Caco-2 (cell line): ENCODE measurements at regions not wholly inside any gene's neighbourhood (a gene's known extent, or its start where the extent isn't known, plus 50 kb on each side); places are given as distances from the start of the nearest gene placed in this dataset.

Experiments
- BruUV-seq: library from RNA; stranded (reverse); fragments of 400-500 nt; replicated peaks from 2 replicates; lab custom pipeline; 2021; lab: Mats Ljungman, UMichigan
- CTCF ChIA-PET: fragments of 300-600 bp; sonication (Branson Sonifier 250); formaldehyde crosslinking; loops from one replicate; lab custom pipeline; 2022; ENCODE audit warnings: antibody characterized with exemption; lab: Charles Lee
- POLR2A ChIA-PET: fragments of 300-600 bp; sonication (Branson Sonifier 250); formaldehyde crosslinking; loops from one replicate; lab custom pipeline; 2022; ENCODE audit warnings: antibody characterized with exemption; lab: Charles Lee
- DNase-seq, 2 experiments: peaks; one replicate each; pipeline versions ENCODE4 v3.0.0 to v3.0.0-alpha.2; 2020 to 2022
- H3K27me3 ChIP-seq: replicated peaks from 2 replicates; pipeline ENCODE4 v1.6.0; 2011; ENCODE audit warnings: low read length; ENCODE audit not compliant: control insufficient read depth, insufficient read depth
- H3K36me3 ChIP-seq: 2 replicates; pipeline ENCODE4 v1.5.1; 2011; ENCODE audit warnings: low read length; ENCODE audit not compliant: control insufficient read depth, insufficient read depth
- H3K4me1 ChIP-seq: fragments of 250-450 bp; sonication (Bioruptor Pico); 2 replicates; pipeline ENCODE4 v1.5.1; 2020; ENCODE audit warnings: mild to moderate bottlenecking
- H3K4me3 ChIP-seq: 2 replicates; pipeline ENCODE4 v1.5.1; 2011; ENCODE audit warnings: low read depth, mild to moderate bottlenecking, control low read depth, low read length
- H3K9me3 ChIP-seq: fragments of 250-450 bp; sonication (Bioruptor Pico); 2 replicates; pipeline ENCODE4 v1.5.1; 2020; ENCODE audit warnings: mild to moderate bottlenecking, moderate library complexity
- H3K27ac Mint-ChIP-seq: one replicate; pipeline ENCODE4 v1.8.0; 2022; ENCODE audit warnings: mixed read lengths; ENCODE audit not compliant: unreplicated experiment
- H3K27me3 Mint-ChIP-seq: one replicate; pipeline ENCODE4 v1.8.0; 2022; ENCODE audit warnings: mixed read lengths; ENCODE audit not compliant: insufficient read depth, unreplicated experiment
- H3K36me3 Mint-ChIP-seq: one replicate; pipeline ENCODE4 v1.8.0; 2022; ENCODE audit warnings: mild to moderate bottlenecking, mixed read lengths; ENCODE audit not compliant: insufficient read depth, unreplicated experiment
- H3K4me1 Mint-ChIP-seq: one replicate; pipeline ENCODE4 v1.8.0; 2022; ENCODE audit warnings: low read depth, mixed read lengths; ENCODE audit not compliant: unreplicated experiment
- H3K4me3 Mint-ChIP-seq: one replicate; pipeline ENCODE4 v1.8.0; 2022; ENCODE audit warnings: mild to moderate bottlenecking, moderate library complexity, mixed read lengths; ENCODE audit not compliant: unreplicated experiment
- H3K9me3 Mint-ChIP-seq: one replicate; pipeline ENCODE4 v1.8.0; 2022; ENCODE audit warnings: mixed read lengths; ENCODE audit not compliant: unreplicated experiment
- intact Hi-C: fragments of 100-400 bp; cut with micrococcal nuclease; formaldehyde crosslinking; loops from one replicate; pipeline ENCODE4 v1.10.0; 2022; ENCODE audit not compliant: unreplicated experiment
- TF ChIP-seq, protein P1 (sequence below), 2 experiments: fragments of 200-600 bp in 1 of 2; IDR thresholded peaks; 1 replicate in 1 of 2; 2 replicates in 1 of 2; pipeline versions ENCODE4 v1.5.1 to v1.8.0; 2011 to 2022; ENCODE audit warnings: antibody characterized with exemption in 1 of 2, control low read depth in 1 of 2, inconsistent platforms in 1 of 2, low read depth in 1 of 2, low read length in 1 of 2, mild to moderate bottlenecking in 1 of 2, moderate library complexity in 1 of 2; ENCODE audit not compliant: insufficient read depth in 1 of 2, severe bottlenecking in 1 of 2, unreplicated experiment in 1 of 2

DNA sequence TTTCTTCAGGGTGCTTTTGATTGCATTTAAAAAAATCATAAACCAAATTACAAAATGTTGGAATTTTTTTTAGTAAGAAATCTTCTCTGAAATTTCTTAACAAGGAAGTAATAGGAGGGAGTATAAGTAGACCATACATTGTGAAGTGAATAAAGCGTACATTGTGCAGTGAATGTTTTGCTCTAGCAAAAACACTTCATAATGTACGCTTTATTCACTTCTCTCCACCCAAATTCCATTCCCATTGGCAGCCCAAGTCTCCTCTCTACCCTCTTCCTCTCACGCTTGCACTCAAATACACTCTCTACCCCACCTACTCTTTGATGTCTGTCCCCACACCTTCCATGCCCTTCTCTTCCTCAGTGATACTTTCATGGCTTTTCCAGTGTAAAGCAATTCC lies 241.0 kb downstream of the PPP1R3A start:
- Mint-ChIP-seq H3K9me3 (no peaks in the 10 kb centered on the region), H3K4me1 (no peaks in the 10 kb centered on the region), H3K36me3 (no peaks in the 10 kb centered on the region), H3K4me3 (no peak overlapping the region), H3K27me3 (no peaks in the 10 kb centered on the region), H3K27ac (no peak overlapping the region)
- TF ChIP-seq, protein P1, sequence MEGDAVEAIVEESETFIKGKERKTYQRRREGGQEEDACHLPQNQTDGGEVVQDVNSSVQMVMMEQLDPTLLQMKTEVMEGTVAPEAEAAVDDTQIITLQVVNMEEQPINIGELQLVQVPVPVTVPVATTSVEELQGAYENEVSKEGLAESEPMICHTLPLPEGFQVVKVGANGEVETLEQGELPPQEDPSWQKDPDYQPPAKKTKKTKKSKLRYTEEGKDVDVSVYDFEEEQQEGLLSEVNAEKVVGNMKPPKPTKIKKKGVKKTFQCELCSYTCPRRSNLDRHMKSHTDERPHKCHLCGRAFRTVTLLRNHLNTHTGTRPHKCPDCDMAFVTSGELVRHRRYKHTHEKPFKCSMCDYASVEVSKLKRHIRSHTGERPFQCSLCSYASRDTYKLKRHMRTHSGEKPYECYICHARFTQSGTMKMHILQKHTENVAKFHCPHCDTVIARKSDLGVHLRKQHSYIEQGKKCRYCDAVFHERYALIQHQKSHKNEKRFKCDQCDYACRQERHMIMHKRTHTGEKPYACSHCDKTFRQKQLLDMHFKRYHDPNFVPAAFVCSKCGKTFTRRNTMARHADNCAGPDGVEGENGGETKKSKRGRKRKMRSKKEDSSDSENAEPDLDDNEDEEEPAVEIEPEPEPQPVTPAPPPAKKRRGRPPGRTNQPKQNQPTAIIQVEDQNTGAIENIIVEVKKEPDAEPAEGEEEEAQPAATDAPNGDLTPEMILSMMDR (IDR thresholded peaks at IDR 0.05; ENCODE audit: insufficient read depth in 1 of 2, low read depth in 1 of 2, low read length in 1 of 2, severe bottlenecking in 1 of 2, unreplicated experiment in 1 of 2), result no peak
- no peaks in the 10 kb centered on the region for H3K27me3 ChIP-seq
- CTCF ChIA-PET, result no interaction called here
- H3K4me1 ChIP-seq, result no peaks in the 10 kb centered on the region
- BruUV-seq, result no TSS peak
- no peaks in the 10 kb centered on the region for H3K36me3 ChIP-seq
- H3K9me3 ChIP-seq, result no peaks in the 10 kb centered on the region
- no peak overlapping the region for H3K4me3 ChIP-seq
- POLR2A ChIA-PET, result no interaction called here
- intact Hi-C loops, result no loop called here
- no peak for DNase-seq

GRCh38 chr7:113664867-113665266 lies 253.9 kb downstream of the PPP1R3A start:
- H3K27me3 ChIP-seq, result no peaks in the 10 kb centered on the region
- H3K36me3 ChIP-seq, result no peaks in the 10 kb centered on the region
- H3K9me3 ChIP-seq, result no peaks in the 10 kb centered on the region
- Mint-ChIP-seq H3K4me1 (no peaks in the 10 kb centered on the region), H3K9me3 (peaks cover 14% of the 10 kb centered on the region), H3K27me3 (no peaks in the 10 kb centered on the region), H3K27ac (no peak overlapping the region), H3K4me3 (no peak overlapping the region), H3K36me3 (no peaks in the 10 kb centered on the region)
- no peak for DNase-seq
- no TSS peak for BruUV-seq
- ChIA-PET CTCF (no interaction called here), POLR2A (no interaction called here)
- no peak overlapping the region for H3K4me3 ChIP-seq
- no peaks in the 10 kb centered on the region for H3K4me1 ChIP-seq
- intact Hi-C loops, result no loop called here
- TF ChIP-seq, protein P1 (IDR thresholded peaks at IDR 0.05; ENCODE audit: insufficient read depth in 1 of 2, low read depth in 1 of 2, low read length in 1 of 2, severe bottlenecking in 1 of 2, unreplicated experiment in 1 of 2), result no peak

DNA sequence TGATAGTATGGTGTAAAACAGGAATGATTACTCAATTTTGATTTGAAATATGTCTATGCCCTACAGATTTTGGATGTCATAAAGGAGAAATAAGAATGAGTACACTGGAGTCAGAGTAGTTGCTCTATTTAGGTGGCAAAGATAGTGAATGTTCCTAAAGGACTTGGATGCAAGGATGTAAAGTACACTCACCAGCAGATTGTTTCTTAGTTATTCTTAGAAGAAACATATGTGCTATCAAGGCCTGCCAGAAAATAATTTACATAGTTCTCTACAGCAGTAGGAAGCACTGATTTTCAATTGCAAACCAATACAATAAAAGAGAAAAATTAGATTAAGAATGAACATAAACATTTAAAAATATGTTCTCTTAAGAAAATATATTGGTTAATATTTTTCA lies 259.4 kb downstream of the PPP1R3A start:
- POLR2A ChIA-PET, result no interaction called here
- H3K4me1 ChIP-seq, result no peaks in the 10 kb centered on the region
- no TSS peak for BruUV-seq
- Mint-ChIP-seq H3K27me3 (no peaks in the 10 kb centered on the region), H3K4me1 (no peaks in the 10 kb centered on the region), H3K27ac (no peak overlapping the region), H3K9me3 (no peaks in the 10 kb centered on the region), H3K4me3 (no peak overlapping the region), H3K36me3 (no peaks in the 10 kb centered on the region)
- CTCF ChIA-PET, result no interaction called here
- TF ChIP-seq, protein P1 (IDR thresholded peaks at IDR 0.05; ENCODE audit: insufficient read depth in 1 of 2, low read depth in 1 of 2, low read length in 1 of 2, severe bottlenecking in 1 of 2, unreplicated experiment in 1 of 2), result no peak
- no peaks in the 10 kb centered on the region for H3K36me3 ChIP-seq
- DNase-seq, result no peak
- no peaks in the 10 kb centered on the region for H3K27me3 ChIP-seq
- no peak overlapping the region for H3K4me3 ChIP-seq
- no peaks in the 10 kb centered on the region for H3K9me3 ChIP-seq
- intact Hi-C loops, result no loop called here
